ENCODE measurements at regions not wholly inside any gene's neighbourhood (a gene's known extent, or its start where the extent isn't known, plus 50 kb on each side); places are given as distances from the start of the nearest gene placed in this dataset.

DNA sequence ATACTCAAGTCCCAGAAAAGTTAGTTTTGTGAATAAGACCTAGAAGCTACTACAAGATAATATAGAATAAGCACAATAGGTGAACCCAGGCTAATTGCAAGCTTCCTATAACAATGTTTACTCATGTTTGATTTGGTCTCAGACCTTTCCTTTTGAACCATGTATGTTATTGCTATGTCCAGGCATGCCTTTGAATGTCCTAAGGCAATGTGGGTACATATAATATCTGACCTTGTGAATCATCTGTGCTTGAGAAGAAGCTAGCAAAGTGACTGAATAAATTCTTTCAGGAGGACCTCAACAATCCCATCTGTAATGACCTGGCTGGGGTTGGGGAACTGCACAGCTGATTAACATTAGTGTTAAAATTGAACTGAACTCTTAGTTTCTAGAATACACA is 1285.9 kb upstream of the CELF4 start:
- TF ChIP-seq, protein P1, sequence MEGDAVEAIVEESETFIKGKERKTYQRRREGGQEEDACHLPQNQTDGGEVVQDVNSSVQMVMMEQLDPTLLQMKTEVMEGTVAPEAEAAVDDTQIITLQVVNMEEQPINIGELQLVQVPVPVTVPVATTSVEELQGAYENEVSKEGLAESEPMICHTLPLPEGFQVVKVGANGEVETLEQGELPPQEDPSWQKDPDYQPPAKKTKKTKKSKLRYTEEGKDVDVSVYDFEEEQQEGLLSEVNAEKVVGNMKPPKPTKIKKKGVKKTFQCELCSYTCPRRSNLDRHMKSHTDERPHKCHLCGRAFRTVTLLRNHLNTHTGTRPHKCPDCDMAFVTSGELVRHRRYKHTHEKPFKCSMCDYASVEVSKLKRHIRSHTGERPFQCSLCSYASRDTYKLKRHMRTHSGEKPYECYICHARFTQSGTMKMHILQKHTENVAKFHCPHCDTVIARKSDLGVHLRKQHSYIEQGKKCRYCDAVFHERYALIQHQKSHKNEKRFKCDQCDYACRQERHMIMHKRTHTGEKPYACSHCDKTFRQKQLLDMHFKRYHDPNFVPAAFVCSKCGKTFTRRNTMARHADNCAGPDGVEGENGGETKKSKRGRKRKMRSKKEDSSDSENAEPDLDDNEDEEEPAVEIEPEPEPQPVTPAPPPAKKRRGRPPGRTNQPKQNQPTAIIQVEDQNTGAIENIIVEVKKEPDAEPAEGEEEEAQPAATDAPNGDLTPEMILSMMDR (IDR thresholded peaks at IDR 0.05), result no peak
- no peak for TF ChIP-seq POLR2A (IDR thresholded peaks at IDR 0.05)

All from Peyer's patch (tissue), 4 donors.